ENCODE measurements at regions not wholly inside any gene's neighbourhood (a gene's known extent, or its start where the extent isn't known, plus 50 kb on each side); places are given as distances from the start of the nearest gene placed in this dataset.

DNA sequence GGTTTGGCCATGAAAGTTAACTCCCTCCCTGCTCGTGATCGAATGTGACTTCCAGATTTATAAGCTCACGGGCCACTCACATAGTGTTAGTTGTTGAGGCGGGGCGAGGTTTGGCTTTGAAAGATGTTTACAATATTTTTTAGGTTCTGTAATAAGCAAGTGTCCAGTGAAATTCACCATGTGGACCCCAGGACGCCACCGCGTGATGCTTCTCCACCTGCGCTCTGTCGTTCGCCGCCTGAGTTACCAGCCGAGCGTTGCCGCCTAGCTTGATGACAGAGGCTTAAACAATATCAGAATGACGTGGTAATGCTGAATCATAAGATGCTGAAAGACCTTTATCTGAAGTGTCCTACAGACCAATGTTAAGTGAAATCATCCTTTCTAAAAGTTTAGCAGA is 241.0 kb downstream of the MYLK4 start:
- intact Hi-C loops (cut with micrococcal nuclease; ENCODE audit: unreplicated experiment): no loop called here
- Histone ChIP-seq H3K36me3 (ENCODE audit: control insufficient read depth, insufficient read depth, low read length) (no peaks in the 10 kb centered on the region), H3K4me3 (ENCODE audit: low read depth in 2 of 2, low read length in 2 of 2) (peak overlapping the region in 1 of 2 experiments; percentile 8; a peak in 1 of 4 replicates), H3K27me3 (ENCODE audit: control insufficient read depth, insufficient read depth, low read length) (peaks cover 24% of the 10 kb centered on the region), H3K27ac (ENCODE audit: low read length) (no peak overlapping the region), H3K9me3 (ENCODE audit: control insufficient read depth, insufficient read depth, low read depth, low read length) (no peaks in the 10 kb centered on the region), H3K4me1 (ENCODE audit: control insufficient read depth, insufficient read depth, low read length) (no peaks in the 10 kb centered on the region; the same call in 1 of the 2 replicates)
- no TSS peak for BruUV-seq (replicated peaks)
- TF ChIP-seq POLR2AphosphoS5 (IDR thresholded peaks at IDR 0.05; ENCODE audit: low read depth, low read length) (no peak), SIN3A (IDR thresholded peaks at IDR 0.05; ENCODE audit: borderline replicate concordance, insufficient read depth, low read depth, low read length) (no peak), TCF7L2 (IDR thresholded peaks at IDR 0.05; ENCODE audit: low read depth, low read length) (no peak)
- TF ChIP-seq, protein P1, sequence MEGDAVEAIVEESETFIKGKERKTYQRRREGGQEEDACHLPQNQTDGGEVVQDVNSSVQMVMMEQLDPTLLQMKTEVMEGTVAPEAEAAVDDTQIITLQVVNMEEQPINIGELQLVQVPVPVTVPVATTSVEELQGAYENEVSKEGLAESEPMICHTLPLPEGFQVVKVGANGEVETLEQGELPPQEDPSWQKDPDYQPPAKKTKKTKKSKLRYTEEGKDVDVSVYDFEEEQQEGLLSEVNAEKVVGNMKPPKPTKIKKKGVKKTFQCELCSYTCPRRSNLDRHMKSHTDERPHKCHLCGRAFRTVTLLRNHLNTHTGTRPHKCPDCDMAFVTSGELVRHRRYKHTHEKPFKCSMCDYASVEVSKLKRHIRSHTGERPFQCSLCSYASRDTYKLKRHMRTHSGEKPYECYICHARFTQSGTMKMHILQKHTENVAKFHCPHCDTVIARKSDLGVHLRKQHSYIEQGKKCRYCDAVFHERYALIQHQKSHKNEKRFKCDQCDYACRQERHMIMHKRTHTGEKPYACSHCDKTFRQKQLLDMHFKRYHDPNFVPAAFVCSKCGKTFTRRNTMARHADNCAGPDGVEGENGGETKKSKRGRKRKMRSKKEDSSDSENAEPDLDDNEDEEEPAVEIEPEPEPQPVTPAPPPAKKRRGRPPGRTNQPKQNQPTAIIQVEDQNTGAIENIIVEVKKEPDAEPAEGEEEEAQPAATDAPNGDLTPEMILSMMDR (IDR thresholded peaks at IDR 0.05): no peak
- TF ChIP-seq, protein P2, sequence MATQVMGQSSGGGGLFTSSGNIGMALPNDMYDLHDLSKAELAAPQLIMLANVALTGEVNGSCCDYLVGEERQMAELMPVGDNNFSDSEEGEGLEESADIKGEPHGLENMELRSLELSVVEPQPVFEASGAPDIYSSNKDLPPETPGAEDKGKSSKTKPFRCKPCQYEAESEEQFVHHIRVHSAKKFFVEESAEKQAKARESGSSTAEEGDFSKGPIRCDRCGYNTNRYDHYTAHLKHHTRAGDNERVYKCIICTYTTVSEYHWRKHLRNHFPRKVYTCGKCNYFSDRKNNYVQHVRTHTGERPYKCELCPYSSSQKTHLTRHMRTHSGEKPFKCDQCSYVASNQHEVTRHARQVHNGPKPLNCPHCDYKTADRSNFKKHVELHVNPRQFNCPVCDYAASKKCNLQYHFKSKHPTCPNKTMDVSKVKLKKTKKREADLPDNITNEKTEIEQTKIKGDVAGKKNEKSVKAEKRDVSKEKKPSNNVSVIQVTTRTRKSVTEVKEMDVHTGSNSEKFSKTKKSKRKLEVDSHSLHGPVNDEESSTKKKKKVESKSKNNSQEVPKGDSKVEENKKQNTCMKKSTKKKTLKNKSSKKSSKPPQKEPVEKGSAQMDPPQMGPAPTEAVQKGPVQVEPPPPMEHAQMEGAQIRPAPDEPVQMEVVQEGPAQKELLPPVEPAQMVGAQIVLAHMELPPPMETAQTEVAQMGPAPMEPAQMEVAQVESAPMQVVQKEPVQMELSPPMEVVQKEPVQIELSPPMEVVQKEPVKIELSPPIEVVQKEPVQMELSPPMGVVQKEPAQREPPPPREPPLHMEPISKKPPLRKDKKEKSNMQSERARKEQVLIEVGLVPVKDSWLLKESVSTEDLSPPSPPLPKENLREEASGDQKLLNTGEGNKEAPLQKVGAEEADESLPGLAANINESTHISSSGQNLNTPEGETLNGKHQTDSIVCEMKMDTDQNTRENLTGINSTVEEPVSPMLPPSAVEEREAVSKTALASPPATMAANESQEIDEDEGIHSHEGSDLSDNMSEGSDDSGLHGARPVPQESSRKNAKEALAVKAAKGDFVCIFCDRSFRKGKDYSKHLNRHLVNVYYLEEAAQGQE (IDR thresholded peaks at IDR 0.05; ENCODE audit: insufficient read depth in 1 of 2, low read depth in 2 of 2, low read length in 1 of 2): no peak
- ChIA-PET CTCF (interaction anchor here (0.6 kb wide), 1 partner anchor 13 kb away, joined by 5 read pairs; no protein-coding TSS in a partner anchor), POLR2A (no interaction called here)
- in situ Hi-C loops (cut with HindIII; ENCODE audit: low pct_unique_long_range_greater_than_20kb, low sequenced_read_pairs): no loop called here
- DNase-seq (ENCODE audit: low read depth, low spot score): no peak
- no peak for ATAC-seq

DNA sequence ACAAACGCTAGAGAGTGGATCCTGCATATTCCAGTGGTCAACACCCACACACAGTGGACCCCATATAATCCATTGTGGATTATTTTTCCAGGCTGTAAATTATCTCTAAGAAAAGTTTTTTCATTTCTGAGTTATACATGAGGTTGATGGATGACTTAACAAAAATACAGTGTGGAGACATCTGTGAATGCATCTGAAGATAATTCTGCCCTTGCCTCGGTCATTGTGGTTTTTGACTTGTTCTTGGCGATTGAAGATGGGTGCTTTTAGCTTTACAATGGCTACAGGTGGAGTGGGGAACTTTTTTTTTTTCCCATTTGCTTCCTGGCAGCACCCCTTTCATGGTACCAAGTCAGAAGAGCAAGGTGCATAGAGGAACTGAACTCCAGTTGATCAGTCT is 242.7 kb downstream of the MYLK4 start:
- no peak for ATAC-seq
- no peak overlapping the region for H3K27ac ChIP-seq (ENCODE audit: low read length)
- CTCF ChIA-PET: no interaction called here

More for the DNA sequence above, 242.7 kb downstream of the MYLK4 start:
- POLR2A ChIA-PET: no interaction called here
- in situ Hi-C loops (cut with HindIII; ENCODE audit: low pct_unique_long_range_greater_than_20kb, low sequenced_read_pairs): no loop called here
- TF ChIP-seq SIN3A (IDR thresholded peaks at IDR 0.05; ENCODE audit: borderline replicate concordance, insufficient read depth, low read depth, low read length) (no peak), TCF7L2 (IDR thresholded peaks at IDR 0.05; ENCODE audit: low read depth, low read length) (no peak), POLR2AphosphoS5 (IDR thresholded peaks at IDR 0.05; ENCODE audit: low read depth, low read length) (no peak)
- TF ChIP-seq, protein P1 (IDR thresholded peaks at IDR 0.05): no peak
- TF ChIP-seq, protein P2 (IDR thresholded peaks at IDR 0.05; ENCODE audit: insufficient read depth in 1 of 2, low read depth in 2 of 2, low read length in 1 of 2): no peak
- no peaks in the 10 kb centered on the region for H3K9me3 ChIP-seq (ENCODE audit: control insufficient read depth, insufficient read depth, low read depth, low read length)
- no peaks in the 10 kb centered on the region for H3K36me3 ChIP-seq (ENCODE audit: control insufficient read depth, insufficient read depth, low read length)
- no peak for DNase-seq (ENCODE audit: low read depth, low spot score)
- intact Hi-C loops (cut with micrococcal nuclease; ENCODE audit: unreplicated experiment): no loop called here
- BruUV-seq (replicated peaks): no TSS peak
- H3K27me3 ChIP-seq (ENCODE audit: control insufficient read depth, insufficient read depth, low read length): peaks cover 26% of the 10 kb centered on the region
- H3K4me1 ChIP-seq (ENCODE audit: control insufficient read depth, insufficient read depth, low read length): no peaks in the 10 kb centered on the region; the same call in 1 of the 2 replicates
- no peak overlapping the region for H3K4me3 ChIP-seq (ENCODE audit: low read depth in 2 of 2, low read length in 2 of 2)

Measured in Panc1 (cell line).